ENCODE measurements at regions not wholly inside any gene's neighbourhood (a gene's known extent, or its start where the extent isn't known, plus 50 kb on each side); places are given as distances from the start of the nearest gene placed in this dataset.

GRCh38 chr5:17816944-17817343 lies 182.7 kb downstream of the TAF11L14 start:
- intact Hi-C loops (cut with micrococcal nuclease), result no loop called here
- 0% methylated on average over 2 of the region's 2 CpGs for WGBS (ENCODE audit: insufficient coverage, low coverage, missing lambda C conversion rate)
- Histone ChIP-seq H3K79me2 (ENCODE audit: control insufficient read depth, insufficient read depth, low read length) (no peaks in the 10 kb centered on the region), H4K20me1 (replicated peaks; ENCODE audit: control insufficient read depth, insufficient read depth, low read length) (no peaks in the 10 kb centered on the region), H3K9ac (ENCODE audit: insufficient read depth in 1 of 2, low read depth in 2 of 2, low read length in 2 of 2) (no peak overlapping the region), H3K4me2 (ENCODE audit: insufficient read depth, low read length) (no peak overlapping the region), H3K9me3 (replicated peaks; ENCODE audit: control insufficient read depth, insufficient read depth, low read depth, low read length) (no peaks in the 10 kb centered on the region; the same call in 1 of the 2 replicates), H3K4me1 (replicated peaks in 1 of 2; ENCODE audit: control insufficient read depth in 2 of 2, insufficient read depth in 2 of 2, low read length in 2 of 2) (no peaks in the 10 kb centered on the region), H3K4me3 (no peak overlapping the region), H3K9me1 (ENCODE audit: control insufficient read depth, insufficient read depth, low read length) (no peaks in the 10 kb centered on the region), H3K36me3 (ENCODE audit: control insufficient read depth, insufficient read depth, low read length) (no peaks in the 10 kb centered on the region), H2AFZ (ENCODE audit: low read depth, low read length) (no peak overlapping the region), H3K27me3 (ENCODE audit: control insufficient read depth in 2 of 2, insufficient read depth in 2 of 2, low read length in 2 of 2) (no peaks in the 10 kb centered on the region), H3K27ac (ENCODE audit: extremely low read depth, low read depth, low read length) (no peak overlapping the region)
- FAIRE-seq, result no peak
- in situ Hi-C loops (cut with MboI), result no loop called here
- no peak for DNase-seq (ENCODE audit: extremely low read depth in 1 of 4, low spot score in 3 of 4)
- BruUV-seq (replicated peaks), result no TSS peak
- ChIA-PET CTCF (ENCODE audit: low intra/inter-chr PET ratio) (no interaction called here), POLR2A (no interaction called here)
- ATAC-seq, result no peak
- no peak for TF ChIP-seq AFF1 (IDR thresholded peaks at IDR 0.05; ENCODE audit: low read depth in 1 of 2, partially characterized antibody in 2 of 2)
- TF ChIP-seq ARNT (IDR thresholded peaks at IDR 0.05), result no peak
- no peak for TF ChIP-seq ZKSCAN3 (CRISPR knock-in tag; IDR thresholded peaks at IDR 0.05)
- TF ChIP-seq ZFPM2 (CRISPR knock-in tag; IDR thresholded peaks at IDR 0.05), result no peak
- TF ChIP-seq CEBPZ (IDR thresholded peaks at IDR 0.05; ENCODE audit: borderline replicate concordance, low read depth, low read length), result no peak
- TF ChIP-seq EP300 (IDR thresholded peaks at IDR 0.05; ENCODE audit: low read length), result no peak
- no peak for TF ChIP-seq NR2C1 (IDR thresholded peaks at IDR 0.05)
- TF ChIP-seq NR2C1 (tag; IDR thresholded peaks at IDR 0.05), result no peak
- TF ChIP-seq MED1 (CRISPR knock-in tag; IDR thresholded peaks at IDR 0.05; ENCODE audit: borderline replicate concordance), result no peak
- TF ChIP-seq ATF6 (CRISPR knock-in tag; IDR thresholded peaks at IDR 0.05), result no peak
- TF ChIP-seq BDP1 (IDR thresholded peaks at IDR 0.05; ENCODE audit: insufficient read depth, insufficient read length), result no peak
- TF ChIP-seq TCFL5 (CRISPR knock-in tag; conservative IDR thresholded peaks at IDR 0.05), result no peak
- TF ChIP-seq PTRF (tag; IDR thresholded peaks at IDR 0.05), result no peak
- TF ChIP-seq HNRNPH1 (optimal IDR thresholded peaks at IDR 0.05; ENCODE audit: low read depth, low read length), result no peak
- TF ChIP-seq ZNF75A (CRISPR knock-in tag; IDR thresholded peaks at IDR 0.05), result no peak
- TF ChIP-seq SMAD1 (IDR thresholded peaks at IDR 0.05; ENCODE audit: low read depth, low read length, partially characterized antibody), result no peak
